ENCODE measurements at regions not wholly inside any gene's neighbourhood (a gene's known extent, or its start where the extent isn't known, plus 50 kb on each side); places are given as distances from the start of the nearest gene placed in this dataset.

GRCh38 chr18:53757328-53757727 lies 467.1 kb downstream of the MBD2 start:
- TF ChIP-seq POLR2AphosphoS5 (IDR thresholded peaks at IDR 0.05; ENCODE audit: insufficient read depth in 1 of 2, low read depth in 1 of 2) = no peak
- TF ChIP-seq, protein P1, sequence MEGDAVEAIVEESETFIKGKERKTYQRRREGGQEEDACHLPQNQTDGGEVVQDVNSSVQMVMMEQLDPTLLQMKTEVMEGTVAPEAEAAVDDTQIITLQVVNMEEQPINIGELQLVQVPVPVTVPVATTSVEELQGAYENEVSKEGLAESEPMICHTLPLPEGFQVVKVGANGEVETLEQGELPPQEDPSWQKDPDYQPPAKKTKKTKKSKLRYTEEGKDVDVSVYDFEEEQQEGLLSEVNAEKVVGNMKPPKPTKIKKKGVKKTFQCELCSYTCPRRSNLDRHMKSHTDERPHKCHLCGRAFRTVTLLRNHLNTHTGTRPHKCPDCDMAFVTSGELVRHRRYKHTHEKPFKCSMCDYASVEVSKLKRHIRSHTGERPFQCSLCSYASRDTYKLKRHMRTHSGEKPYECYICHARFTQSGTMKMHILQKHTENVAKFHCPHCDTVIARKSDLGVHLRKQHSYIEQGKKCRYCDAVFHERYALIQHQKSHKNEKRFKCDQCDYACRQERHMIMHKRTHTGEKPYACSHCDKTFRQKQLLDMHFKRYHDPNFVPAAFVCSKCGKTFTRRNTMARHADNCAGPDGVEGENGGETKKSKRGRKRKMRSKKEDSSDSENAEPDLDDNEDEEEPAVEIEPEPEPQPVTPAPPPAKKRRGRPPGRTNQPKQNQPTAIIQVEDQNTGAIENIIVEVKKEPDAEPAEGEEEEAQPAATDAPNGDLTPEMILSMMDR (IDR thresholded peaks at IDR 0.05) = no peak
- TF ChIP-seq POLR2A (IDR thresholded peaks at IDR 0.05) = no peak
- no peaks in the 10 kb centered on the region for H3K27me3 ChIP-seq
- H3K36me3 ChIP-seq = no peaks in the 10 kb centered on the region
- no peak for DNase-seq (ENCODE audit: extremely low spot score in 2 of 2)
- intact Hi-C loops (cut with DNase I) = no loop called here
- H3K27ac ChIP-seq = no peak overlapping the region
- no peak overlapping the region for H3K4me3 ChIP-seq
- no peaks in the 10 kb centered on the region for H3K4me1 ChIP-seq
- no peaks in the 10 kb centered on the region for H3K9me3 ChIP-seq

DNA sequence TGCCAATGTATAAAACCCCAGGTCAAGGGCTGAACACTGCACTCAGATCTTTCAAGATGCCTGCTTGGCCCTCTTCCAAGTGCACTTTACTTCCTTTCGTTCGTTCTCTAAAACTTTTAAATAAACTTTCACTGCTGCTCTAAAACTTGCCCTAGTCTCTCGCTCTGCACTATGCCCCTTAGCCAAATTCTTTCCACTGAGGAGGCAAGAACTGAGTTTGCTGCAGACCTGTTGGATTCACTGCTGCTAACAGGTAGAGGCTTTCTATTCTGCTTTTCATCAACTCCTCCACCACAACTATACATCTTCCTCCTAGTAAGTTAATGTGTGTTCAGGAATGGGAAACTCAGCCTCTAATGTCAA lies 467.9 kb downstream of the MBD2 start:
- Histone ChIP-seq H3K4me1 (no peaks in the 10 kb centered on the region), H3K27me3 (no peaks in the 10 kb centered on the region), H3K27ac (no peak overlapping the region), H3K36me3 (no peaks in the 10 kb centered on the region), H3K9me3 (no peaks in the 10 kb centered on the region), H3K4me3 (no peak overlapping the region)
- TF ChIP-seq, protein P1 (IDR thresholded peaks at IDR 0.05) = no peak
- no peak for TF ChIP-seq POLR2AphosphoS5 (IDR thresholded peaks at IDR 0.05; ENCODE audit: insufficient read depth in 1 of 2, low read depth in 1 of 2)
- TF ChIP-seq POLR2A (IDR thresholded peaks at IDR 0.05) = no peak
- DNase-seq (ENCODE audit: extremely low spot score in 2 of 2) = no peak
- intact Hi-C loops (cut with DNase I) = no loop called here

DNA sequence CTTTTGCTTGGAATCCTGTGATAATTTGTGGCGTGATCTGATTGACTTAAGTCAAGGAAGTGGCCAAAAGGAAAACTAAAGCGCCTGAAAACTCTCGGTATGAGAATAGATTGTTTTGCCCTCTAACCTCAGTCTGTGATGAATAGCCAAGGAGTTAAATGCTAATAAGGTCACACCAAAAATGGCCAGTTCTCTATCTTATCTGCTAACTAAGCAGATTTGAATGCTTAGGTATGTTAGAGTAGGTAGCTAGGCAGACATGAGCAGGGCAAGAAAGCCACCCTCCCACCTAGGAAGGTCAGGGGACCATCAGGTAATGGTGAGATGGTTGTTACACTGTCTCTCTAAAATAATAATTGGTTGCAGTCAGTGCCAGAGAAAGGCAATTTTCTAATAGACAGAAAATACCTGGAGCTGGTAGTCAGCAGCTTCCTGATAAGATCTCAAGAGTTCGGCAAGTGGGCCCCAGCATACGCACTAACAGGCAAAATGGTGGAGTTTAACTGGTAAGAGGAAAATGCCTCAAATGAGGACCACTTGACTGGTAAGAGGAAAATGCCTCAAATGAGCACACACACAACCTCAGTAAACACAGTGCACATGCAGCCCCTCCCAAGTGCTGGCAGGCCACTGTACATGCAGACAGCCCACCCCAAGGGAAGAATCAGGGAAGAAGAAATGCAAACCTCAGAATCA lies 468.4 kb downstream of the MBD2 start:
- no peak overlapping the region for H3K4me3 ChIP-seq
- TF ChIP-seq, protein P1 (IDR thresholded peaks at IDR 0.05) = no peak
- TF ChIP-seq POLR2A (IDR thresholded peaks at IDR 0.05) (no peak), POLR2AphosphoS5 (IDR thresholded peaks at IDR 0.05; ENCODE audit: insufficient read depth in 1 of 2, low read depth in 1 of 2) (no peak)
- H3K9me3 ChIP-seq = no peaks in the 10 kb centered on the region
- no peaks in the 10 kb centered on the region for H3K36me3 ChIP-seq
- intact Hi-C loops (cut with DNase I) = no loop called here
- no peaks in the 10 kb centered on the region for H3K4me1 ChIP-seq
- no peak for DNase-seq (ENCODE audit: extremely low spot score in 2 of 2)
- H3K27me3 ChIP-seq = no peaks in the 10 kb centered on the region
- no peak overlapping the region for H3K27ac ChIP-seq

- no peak for TF ChIP-seq POLR2A (IDR thresholded peaks at IDR 0.05)
- no peak for TF ChIP-seq POLR2AphosphoS5 (IDR thresholded peaks at IDR 0.05; ENCODE audit: insufficient read depth in 1 of 2, low read depth in 1 of 2)
- TF ChIP-seq, protein P1 (IDR thresholded peaks at IDR 0.05) = no peak
- no peaks in the 10 kb centered on the region for H3K27me3 ChIP-seq
- H3K36me3 ChIP-seq = no peaks in the 10 kb centered on the region
- no peak overlapping the region for H3K4me3 ChIP-seq
- no peak for DNase-seq (ENCODE audit: extremely low spot score in 2 of 2)
- intact Hi-C loops (cut with DNase I) = no loop called here
- no peak overlapping the region for H3K27ac ChIP-seq
- no peaks in the 10 kb centered on the region for H3K4me1 ChIP-seq
- H3K9me3 ChIP-seq = no peaks in the 10 kb centered on the region
These were observed 470.3 kb downstream of the MBD2 start for GRCh38 chr18:53754154-53754553.

DNA sequence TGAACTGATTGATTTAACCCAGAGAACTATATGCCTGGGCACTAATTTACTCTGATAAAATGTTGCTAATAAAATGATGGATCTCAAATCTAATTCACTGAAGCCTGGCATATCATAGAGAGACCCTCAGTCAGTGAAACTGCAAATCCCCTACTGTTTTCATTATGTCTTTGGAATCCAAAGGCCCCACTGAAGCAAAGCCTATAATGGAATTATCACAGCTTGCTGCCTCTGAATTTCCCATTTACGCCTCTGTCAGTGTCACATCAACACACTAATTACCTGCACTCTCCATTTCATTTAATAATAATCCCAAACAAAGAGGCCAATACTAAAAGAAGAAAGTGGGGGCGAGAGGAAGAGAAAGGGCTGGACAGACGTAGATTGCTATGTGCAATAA lies 470.9 kb downstream of the MBD2 start:
- no peak for TF ChIP-seq POLR2AphosphoS5 (IDR thresholded peaks at IDR 0.05; ENCODE audit: insufficient read depth in 1 of 2, low read depth in 1 of 2)
- TF ChIP-seq, protein P1 (IDR thresholded peaks at IDR 0.05) = no peak
- TF ChIP-seq POLR2A (IDR thresholded peaks at IDR 0.05) = no peak
- DNase-seq (ENCODE audit: extremely low spot score in 2 of 2) = no peak
- H3K4me1 ChIP-seq = no peaks in the 10 kb centered on the region
- intact Hi-C loops (cut with DNase I) = no loop called here
- no peaks in the 10 kb centered on the region for H3K9me3 ChIP-seq
- H3K27ac ChIP-seq = no peak overlapping the region
- no peaks in the 10 kb centered on the region for H3K36me3 ChIP-seq
- no peak overlapping the region for H3K4me3 ChIP-seq
- H3K27me3 ChIP-seq = no peaks in the 10 kb centered on the region
